ENCODE measurements at regions not wholly inside any gene's neighbourhood (a gene's known extent, or its start where the extent isn't known, plus 50 kb on each side); places are given as distances from the start of the nearest gene placed in this dataset.

GRCh38 chr11:11125618-11126017 lies 227.4 kb downstream of the CSNK2A3 start:
- TF ChIP-seq, protein P1, sequence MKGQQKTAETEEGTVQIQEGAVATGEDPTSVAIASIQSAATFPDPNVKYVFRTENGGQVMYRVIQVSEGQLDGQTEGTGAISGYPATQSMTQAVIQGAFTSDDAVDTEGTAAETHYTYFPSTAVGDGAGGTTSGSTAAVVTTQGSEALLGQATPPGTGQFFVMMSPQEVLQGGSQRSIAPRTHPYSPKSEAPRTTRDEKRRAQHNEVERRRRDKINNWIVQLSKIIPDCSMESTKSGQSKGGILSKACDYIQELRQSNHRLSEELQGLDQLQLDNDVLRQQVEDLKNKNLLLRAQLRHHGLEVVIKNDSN (IDR thresholded peaks at IDR 0.05), result no peak
- TF ChIP-seq TCF12 (IDR thresholded peaks at IDR 0.05; ENCODE audit: low read depth) (no peak), CEBPB (IDR thresholded peaks at IDR 0.05) (no peak), EP300 (IDR thresholded peaks at IDR 0.05; ENCODE audit: borderline replicate concordance) (no peak), FOXM1 (IDR thresholded peaks at IDR 0.05; ENCODE audit: borderline replicate concordance, low read depth) (no peak), EGR1 (IDR thresholded peaks at IDR 0.05) (no peak), ZBTB7A (IDR thresholded peaks at IDR 0.05; ENCODE audit: low read depth) (no peak), YY1 (IDR thresholded peaks at IDR 0.05; ENCODE audit: low read depth) (no peak)

GRCh38 chr11:11122749-11123148 lies 230.3 kb downstream of the CSNK2A3 start:
- TF ChIP-seq TEAD4 (IDR thresholded peaks at IDR 0.05), result no peak
- no peak for TF ChIP-seq YY1 (IDR thresholded peaks at IDR 0.05; ENCODE audit: low read depth)
- no peak for TF ChIP-seq CEBPB (IDR thresholded peaks at IDR 0.05)
- TF ChIP-seq TAF1 (IDR thresholded peaks at IDR 0.05; ENCODE audit: low read depth), result no peak
- no peak for TF ChIP-seq CREB1 (IDR thresholded peaks at IDR 0.05; ENCODE audit: low read depth)
- no peak for TF ChIP-seq TCF12 (IDR thresholded peaks at IDR 0.05; ENCODE audit: low read depth)
- TF ChIP-seq MAX (IDR thresholded peaks at IDR 0.05), result no peak
- TF ChIP-seq, protein P1 (IDR thresholded peaks at IDR 0.05), result no peak
- TF ChIP-seq EP300 (IDR thresholded peaks at IDR 0.05; ENCODE audit: borderline replicate concordance), result no peak
- no peak for TF ChIP-seq EGR1 (IDR thresholded peaks at IDR 0.05)
- TF ChIP-seq ZBTB7A (IDR thresholded peaks at IDR 0.05; ENCODE audit: low read depth), result no peak
- no peak for TF ChIP-seq FOXM1 (IDR thresholded peaks at IDR 0.05; ENCODE audit: borderline replicate concordance, low read depth)
- no peak for TF ChIP-seq NFIC (IDR thresholded peaks at IDR 0.05)
- TF ChIP-seq RAD21 (IDR thresholded peaks at IDR 0.05; ENCODE audit: low read depth), result no peak
- TF ChIP-seq, protein P2, sequence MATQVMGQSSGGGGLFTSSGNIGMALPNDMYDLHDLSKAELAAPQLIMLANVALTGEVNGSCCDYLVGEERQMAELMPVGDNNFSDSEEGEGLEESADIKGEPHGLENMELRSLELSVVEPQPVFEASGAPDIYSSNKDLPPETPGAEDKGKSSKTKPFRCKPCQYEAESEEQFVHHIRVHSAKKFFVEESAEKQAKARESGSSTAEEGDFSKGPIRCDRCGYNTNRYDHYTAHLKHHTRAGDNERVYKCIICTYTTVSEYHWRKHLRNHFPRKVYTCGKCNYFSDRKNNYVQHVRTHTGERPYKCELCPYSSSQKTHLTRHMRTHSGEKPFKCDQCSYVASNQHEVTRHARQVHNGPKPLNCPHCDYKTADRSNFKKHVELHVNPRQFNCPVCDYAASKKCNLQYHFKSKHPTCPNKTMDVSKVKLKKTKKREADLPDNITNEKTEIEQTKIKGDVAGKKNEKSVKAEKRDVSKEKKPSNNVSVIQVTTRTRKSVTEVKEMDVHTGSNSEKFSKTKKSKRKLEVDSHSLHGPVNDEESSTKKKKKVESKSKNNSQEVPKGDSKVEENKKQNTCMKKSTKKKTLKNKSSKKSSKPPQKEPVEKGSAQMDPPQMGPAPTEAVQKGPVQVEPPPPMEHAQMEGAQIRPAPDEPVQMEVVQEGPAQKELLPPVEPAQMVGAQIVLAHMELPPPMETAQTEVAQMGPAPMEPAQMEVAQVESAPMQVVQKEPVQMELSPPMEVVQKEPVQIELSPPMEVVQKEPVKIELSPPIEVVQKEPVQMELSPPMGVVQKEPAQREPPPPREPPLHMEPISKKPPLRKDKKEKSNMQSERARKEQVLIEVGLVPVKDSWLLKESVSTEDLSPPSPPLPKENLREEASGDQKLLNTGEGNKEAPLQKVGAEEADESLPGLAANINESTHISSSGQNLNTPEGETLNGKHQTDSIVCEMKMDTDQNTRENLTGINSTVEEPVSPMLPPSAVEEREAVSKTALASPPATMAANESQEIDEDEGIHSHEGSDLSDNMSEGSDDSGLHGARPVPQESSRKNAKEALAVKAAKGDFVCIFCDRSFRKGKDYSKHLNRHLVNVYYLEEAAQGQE (IDR thresholded peaks at IDR 0.05; ENCODE audit: low read depth), result no peak

DNA sequence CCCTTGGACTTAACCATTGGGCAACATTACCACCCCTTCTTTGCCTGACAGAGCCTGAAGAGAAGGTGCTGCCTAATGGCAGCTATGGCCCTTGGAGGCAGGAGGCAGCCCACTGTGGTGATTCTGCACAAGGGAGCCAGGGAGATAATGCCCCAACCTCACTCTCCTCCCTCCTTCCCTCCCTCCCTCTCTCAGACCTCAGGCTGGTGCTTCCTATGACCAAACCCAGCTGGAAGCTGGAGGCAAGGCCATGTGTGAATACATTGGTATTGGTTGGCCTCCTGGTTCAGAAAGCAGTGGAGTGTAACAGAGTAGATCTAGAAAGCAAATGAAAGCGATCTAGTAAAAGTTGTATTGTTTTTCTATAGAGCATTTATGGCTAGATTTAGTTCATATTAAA lies 233.1 kb downstream of the CSNK2A3 start:
- TF ChIP-seq NFIC (IDR thresholded peaks at IDR 0.05), result no peak
- no peak for TF ChIP-seq EP300 (IDR thresholded peaks at IDR 0.05; ENCODE audit: borderline replicate concordance)
- no peak for TF ChIP-seq FOXM1 (IDR thresholded peaks at IDR 0.05; ENCODE audit: borderline replicate concordance, low read depth)
- TF ChIP-seq TEAD4 (IDR thresholded peaks at IDR 0.05), result no peak
- TF ChIP-seq TCF12 (IDR thresholded peaks at IDR 0.05; ENCODE audit: low read depth), result no peak
- TF ChIP-seq YY1 (IDR thresholded peaks at IDR 0.05; ENCODE audit: low read depth), result no peak
- no peak for TF ChIP-seq ZBTB7A (IDR thresholded peaks at IDR 0.05; ENCODE audit: low read depth)
- TF ChIP-seq RAD21 (IDR thresholded peaks at IDR 0.05; ENCODE audit: low read depth), result no peak; the same call in 1 of the 2 replicates
- TF ChIP-seq, protein P1 (IDR thresholded peaks at IDR 0.05), result no peak

DNA sequence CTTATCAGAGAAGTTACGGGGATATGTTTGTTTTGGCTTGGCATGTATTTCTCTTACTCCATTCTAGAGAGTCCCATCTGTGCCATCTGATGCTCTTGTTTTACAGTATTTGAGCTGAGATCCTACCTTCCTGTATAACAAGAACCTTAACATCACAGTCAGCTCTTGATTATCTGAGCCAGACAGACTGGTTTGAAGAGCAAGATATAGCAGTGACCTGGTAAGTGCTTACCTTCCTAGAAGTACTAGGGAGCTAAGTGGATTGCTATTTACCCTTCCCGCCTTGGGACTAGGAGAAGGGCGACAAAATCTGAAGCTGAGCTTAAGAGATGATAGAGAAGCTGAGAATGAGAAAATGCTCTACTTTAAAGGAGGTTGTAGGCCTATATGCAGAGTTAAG lies 235.3 kb downstream of the CSNK2A3 start:
- TF ChIP-seq, protein P2 (IDR thresholded peaks at IDR 0.05; ENCODE audit: low read depth), result no peak
- TF ChIP-seq ZBTB7A (IDR thresholded peaks at IDR 0.05; ENCODE audit: low read depth) (no peak), CEBPB (IDR thresholded peaks at IDR 0.05) (no peak), NFIC (IDR thresholded peaks at IDR 0.05) (no peak), EGR1 (IDR thresholded peaks at IDR 0.05) (no peak), TEAD4 (IDR thresholded peaks at IDR 0.05) (no peak), TAF1 (IDR thresholded peaks at IDR 0.05; ENCODE audit: low read depth) (no peak), TCF12 (IDR thresholded peaks at IDR 0.05; ENCODE audit: low read depth) (no peak), YY1 (IDR thresholded peaks at IDR 0.05; ENCODE audit: low read depth) (no peak), MAX (IDR thresholded peaks at IDR 0.05) (no peak), FOXM1 (IDR thresholded peaks at IDR 0.05; ENCODE audit: borderline replicate concordance, low read depth) (no peak), EP300 (IDR thresholded peaks at IDR 0.05; ENCODE audit: borderline replicate concordance) (no peak), RAD21 (IDR thresholded peaks at IDR 0.05; ENCODE audit: low read depth) (no peak), CREB1 (IDR thresholded peaks at IDR 0.05; ENCODE audit: low read depth) (no peak)
- TF ChIP-seq, protein P1 (IDR thresholded peaks at IDR 0.05), result no peak

DNA sequence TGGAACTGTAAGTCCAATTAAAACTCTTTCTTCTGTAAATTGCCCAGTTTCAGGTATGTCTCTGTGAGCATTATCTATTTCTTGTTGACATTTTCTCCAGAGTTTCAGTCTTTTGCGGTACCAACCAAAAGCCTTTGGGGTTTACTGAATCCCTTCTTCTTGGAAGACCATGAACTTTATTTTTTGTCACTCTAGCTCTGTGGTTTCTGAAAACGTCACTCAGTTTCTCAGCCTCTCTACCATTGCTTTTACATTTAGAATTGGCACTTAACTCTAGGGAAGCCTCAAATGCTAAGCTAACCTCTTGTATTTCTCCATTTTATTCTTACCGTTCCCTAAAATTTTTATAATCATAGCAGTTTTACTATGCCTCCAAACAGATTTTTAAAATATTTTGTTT lies 237.6 kb downstream of the CSNK2A3 start:
- TF ChIP-seq EGR1 (IDR thresholded peaks at IDR 0.05) (no peak), YY1 (IDR thresholded peaks at IDR 0.05; ENCODE audit: low read depth) (no peak), EP300 (IDR thresholded peaks at IDR 0.05; ENCODE audit: borderline replicate concordance) (no peak), TCF12 (IDR thresholded peaks at IDR 0.05; ENCODE audit: low read depth) (no peak), FOXM1 (IDR thresholded peaks at IDR 0.05; ENCODE audit: borderline replicate concordance, low read depth) (no peak), CREB1 (IDR thresholded peaks at IDR 0.05; ENCODE audit: low read depth) (no peak), NFIC (IDR thresholded peaks at IDR 0.05) (no peak), RAD21 (IDR thresholded peaks at IDR 0.05; ENCODE audit: low read depth) (no peak), TAF1 (IDR thresholded peaks at IDR 0.05; ENCODE audit: low read depth) (no peak), CEBPB (IDR thresholded peaks at IDR 0.05) (no peak), ZBTB7A (IDR thresholded peaks at IDR 0.05; ENCODE audit: low read depth) (no peak), MAX (IDR thresholded peaks at IDR 0.05) (no peak), TEAD4 (IDR thresholded peaks at IDR 0.05) (no peak)
- TF ChIP-seq, protein P2 (IDR thresholded peaks at IDR 0.05; ENCODE audit: low read depth), result no peak

Data from Ishikawa (cell line).